H1 (cell line): ENCODE measurements at regions not wholly inside any gene's neighbourhood (a gene's known extent, or its start where the extent isn't known, plus 50 kb on each side); places are given as distances from the start of the nearest gene placed in this dataset.

ENCODE experiments used
- CTCF ChIP-seq, 3 experiments: IDR thresholded peaks; 1 replicate in 2 of 3; 2 replicates in 1 of 3; pipeline versions ENCODE4 v1.5.1 to v1.6.1; 2011; ENCODE audit warnings: low read length in 3 of 3, mild to moderate bottlenecking in 3 of 3, inconsistent platforms in 2 of 3, low read depth in 1 of 3, moderate library complexity in 1 of 3; ENCODE audit not compliant: insufficient read depth in 1 of 3; ENCODE audit errors: control extremely low read depth in 1 of 3
- GABPA ChIP-seq: IDR thresholded peaks from 2 replicates; pipeline ENCODE4 v1.6.1; 2011; ENCODE audit warnings: mild to moderate bottlenecking, low read length, moderate library complexity, borderline replicate concordance; ENCODE audit not compliant: insufficient read depth
- JUN ChIP-seq: IDR thresholded peaks from 2 replicates; pipeline ENCODE4 v1.6.1; 2011; ENCODE audit warnings: low read depth, mild to moderate bottlenecking, improper control_type of control experiment, low read length
- PHF8 ChIP-seq: fragments of 200-600 bp; sonication (generic); conservative IDR thresholded peaks from 2 replicates; pipeline ENCODE4 v1.7.1; 2012; ENCODE audit warnings: low read depth, mild to moderate bottlenecking, inconsistent platforms, low read length, moderate library complexity
- POLR2A ChIP-seq, 2 experiments: IDR thresholded peaks; 1 replicate in 1 of 2; 2 replicates in 1 of 2; pipeline ENCODE4 v1.6.1; 2011; ENCODE audit warnings: low read depth in 2 of 2, low read length in 2 of 2, mild to moderate bottlenecking in 2 of 2; ENCODE audit errors: control extremely low read depth in 1 of 2
- POLR2AphosphoS5 ChIP-seq: IDR thresholded peaks from 2 replicates; pipeline ENCODE4 v1.6.1; 2011; ENCODE audit warnings: low read depth, low read length
- SP1 ChIP-seq: IDR thresholded peaks from 2 replicates; pipeline ENCODE4 v1.6.1; 2011; ENCODE audit warnings: low read depth, low read length
- TAF1 ChIP-seq: IDR thresholded peaks from 2 replicates; pipeline ENCODE4 v1.6.1; 2011; ENCODE audit warnings: mild to moderate bottlenecking, low read depth, low read length
- USF2 ChIP-seq: IDR thresholded peaks from 2 replicates; pipeline ENCODE4 v1.6.1; 2011; ENCODE audit warnings: low read length, improper control_type of control experiment
- YY1 ChIP-seq: IDR thresholded peaks from 2 replicates; pipeline ENCODE4 v1.6.1; 2011; ENCODE audit warnings: low read depth, mild to moderate bottlenecking, low read length

GRCh38 chr13:59303433-59303832 lies 860.3 kb downstream of the DIAPH3 start:
- TF ChIP-seq SP1 (no peak), JUN (no peak), YY1 (no peak), TAF1 (no peak), CTCF (IDR thresholded peaks at IDR 0.05; ENCODE audit: control extremely low read depth in 1 of 3, insufficient read depth in 1 of 3, low read depth in 1 of 3, low read length in 3 of 3) (no peak), USF2 (no peak), GABPA (no peak), PHF8 (no peak), POLR2AphosphoS5 (no peak), POLR2A (IDR thresholded peaks at IDR 0.05; ENCODE audit: control extremely low read depth in 1 of 2, low read depth in 2 of 2, low read length in 2 of 2) (no peak)
